ENCODE measurements at regions not wholly inside any gene's neighbourhood (a gene's known extent, or its start where the extent isn't known, plus 50 kb on each side); places are given as distances from the start of the nearest gene placed in this dataset.

GRCh38 chr5:29380029-29380428 lies 1813.5 kb upstream of the CDH6 start:
- Histone ChIP-seq H3K27me3 (no peaks in the 10 kb centered on the region), H3K36me3 (replicated peaks in 1 of 2; ENCODE audit: insufficient read depth in 1 of 2, low read depth in 2 of 2) (no peaks in the 10 kb centered on the region), H3K4me3 (no peak overlapping the region), H3K27ac (no peak overlapping the region), H3K9me3 (no peaks in the 10 kb centered on the region), H3K4me1 (no peaks in the 10 kb centered on the region)
- WGBS, 2 donors: 0 to 28% methylated on average over 1 of the region's 1 CpG
- no peak for ATAC-seq
- no peak for DNase-seq
- TF ChIP-seq POLR2A (IDR thresholded peaks at IDR 0.05): no peak
- TF ChIP-seq CTCF (IDR thresholded peaks at IDR 0.05): no peak
- intact Hi-C loops (cut with DNase I): no loop called here

- no peaks in the 10 kb centered on the region for H3K27me3 ChIP-seq
- H3K4me3 ChIP-seq: no peak overlapping the region
- DNase-seq: no peak
- ATAC-seq: no peak
- H3K36me3 ChIP-seq (replicated peaks in 1 of 2; ENCODE audit: insufficient read depth in 1 of 2, low read depth in 2 of 2): no peaks in the 10 kb centered on the region
- H3K4me1 ChIP-seq: no peaks in the 10 kb centered on the region
- 71 to 82% methylated on average over 5 of the region's 5 CpGs for WGBS, 2 donors
- intact Hi-C loops (cut with DNase I): no loop called here
- H3K27ac ChIP-seq: no peak overlapping the region
- H3K9me3 ChIP-seq: no peaks in the 10 kb centered on the region
- TF ChIP-seq POLR2A (IDR thresholded peaks at IDR 0.05) (no peak), CTCF (IDR thresholded peaks at IDR 0.05) (no peak)
Observed at GRCh38 chr5:29379619-29380018, 1813.9 kb upstream of the CDH6 start.

GRCh38 chr5:29378104-29378503 lies 1815.4 kb upstream of the CDH6 start:
- H3K4me1 ChIP-seq: no peaks in the 10 kb centered on the region
- intact Hi-C loops (cut with DNase I): no loop called here
- DNase-seq (no peak), ATAC-seq (no peak)
- no peaks in the 10 kb centered on the region for H3K36me3 ChIP-seq (replicated peaks in 1 of 2; ENCODE audit: insufficient read depth in 1 of 2, low read depth in 2 of 2)
- H3K27ac ChIP-seq: no peak overlapping the region
- WGBS, 2 donors: 48 to 49% methylated on average over 5 of the region's 5 CpGs
- H3K4me3 ChIP-seq: no peak overlapping the region
- H3K9me3 ChIP-seq: no peaks in the 10 kb centered on the region
- H3K27me3 ChIP-seq: no peaks in the 10 kb centered on the region
- TF ChIP-seq CTCF (IDR thresholded peaks at IDR 0.05) (no peak), POLR2A (IDR thresholded peaks at IDR 0.05) (no peak)

- no peaks in the 10 kb centered on the region for H3K36me3 ChIP-seq (replicated peaks in 1 of 2; ENCODE audit: insufficient read depth in 1 of 2, low read depth in 2 of 2)
- no peaks in the 10 kb centered on the region for H3K27me3 ChIP-seq
- TF ChIP-seq POLR2A (IDR thresholded peaks at IDR 0.05): no peak
- no peak for TF ChIP-seq CTCF (IDR thresholded peaks at IDR 0.05)
- no peak overlapping the region for H3K4me3 ChIP-seq
- no peaks in the 10 kb centered on the region for H3K9me3 ChIP-seq
- ATAC-seq (no peak), DNase-seq (no peak)
- H3K4me1 ChIP-seq: no peaks in the 10 kb centered on the region
- WGBS, 2 donors: 50 to 52% methylated on average over 5 of the region's 5 CpGs
- H3K27ac ChIP-seq: no peak overlapping the region
- intact Hi-C loops (cut with DNase I): no loop called here
Observed at GRCh38 chr5:29370248-29370647, 1823.2 kb upstream of the CDH6 start.

GRCh38 chr5:29367176-29367833 lies 1826.2 kb upstream of the CDH6 start:
- ATAC-seq: no peak
- DNase-seq: no peak

More at GRCh38 chr5:29367176-29367833, 1826.2 kb upstream of the CDH6 start:
- 14 to 25% methylated on average over 5 of the region's 5 CpGs for WGBS, 2 donors
- intact Hi-C loops (cut with DNase I): no loop called here
- TF ChIP-seq POLR2A (IDR thresholded peaks at IDR 0.05) (no peak), CTCF (IDR thresholded peaks at IDR 0.05) (no peak)
- Histone ChIP-seq H3K9me3 (no peaks in the 10 kb centered on the region), H3K27ac (no peak overlapping the region), H3K4me3 (no peak overlapping the region), H3K27me3 (no peaks in the 10 kb centered on the region), H3K36me3 (replicated peaks in 1 of 2; ENCODE audit: insufficient read depth in 1 of 2, low read depth in 2 of 2) (no peaks in the 10 kb centered on the region), H3K4me1 (no peaks in the 10 kb centered on the region)

Data from body of pancreas (tissue), 4 donors.